ENCODE measurements at regions not wholly inside any gene's neighbourhood (a gene's known extent, or its start where the extent isn't known, plus 50 kb on each side); places are given as distances from the start of the nearest gene placed in this dataset.
"Not testable (repeated sequence)": the region's sequence is repeated elsewhere in the genome, so short reads cannot be mapped to it uniquely, and the experiment has no call there.

DNA sequence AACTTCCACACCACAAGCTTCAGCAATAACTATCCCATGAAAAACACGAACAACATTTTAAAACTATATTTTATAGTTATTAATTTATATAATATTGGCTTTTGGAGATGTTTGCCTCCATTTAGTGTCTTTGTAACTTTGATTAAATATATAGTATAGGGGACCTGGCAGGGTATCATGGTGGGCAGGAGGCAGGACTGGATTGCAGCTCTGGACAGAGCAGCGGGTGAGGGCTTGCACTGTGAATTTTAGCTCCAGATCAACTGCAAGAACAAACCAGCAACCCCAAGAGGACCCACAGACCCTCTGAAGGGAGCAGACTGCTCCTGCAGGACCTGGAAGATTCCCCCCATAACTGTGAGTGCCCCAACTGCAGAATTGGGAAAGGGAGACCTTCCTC is 777.9 kb downstream of the KCNJ2 start:
- CTCF ChIA-PET, result interaction anchor here (1.1 kb wide), 1 partner anchor 180 kb away, joined by 3 read pairs; no protein-coding TSS in a partner anchor
- POLR2A ChIA-PET, result no interaction called here
- Histone ChIP-seq H3K27me3 (ENCODE audit: control insufficient read depth, insufficient read depth, low read length) (no peaks in the 10 kb centered on the region), H3K9me3 (ENCODE audit: control insufficient read depth, insufficient read depth, low read length) (no peaks in the 10 kb centered on the region), H3K27ac (ENCODE audit: low read depth, low read length) (no peak overlapping the region), H3K4me3 (ENCODE audit: low read depth, low read length) (no peak overlapping the region)
- no peak for DNase-seq (ENCODE audit: low read depth, low spot score)
- TF ChIP-seq CTCF (IDR thresholded peaks at IDR 0.05; ENCODE audit: low read depth, low read length), result no peak

- no peak for DNase-seq (ENCODE audit: low read depth, low spot score)
- ChIA-PET CTCF (no interaction called here), POLR2A (no interaction called here)
- Histone ChIP-seq H3K9me3 (ENCODE audit: control insufficient read depth, insufficient read depth, low read length) (no peaks in the 10 kb centered on the region), H3K27ac (ENCODE audit: low read depth, low read length) (no peak overlapping the region), H3K4me3 (ENCODE audit: low read depth, low read length) (no peak overlapping the region), H3K27me3 (ENCODE audit: control insufficient read depth, insufficient read depth, low read length) (no peaks in the 10 kb centered on the region)
- no peak for TF ChIP-seq CTCF (IDR thresholded peaks at IDR 0.05; ENCODE audit: low read depth, low read length)
Measured at GRCh38 chr17:70947636-70948565, 778.6 kb downstream of the KCNJ2 start.

GRCh38 chr17:70953140-70953539 is 783.8 kb downstream of the KCNJ2 start:
- DNase-seq (ENCODE audit: low read depth, low spot score); H3K9me3 ChIP-seq (ENCODE audit: control insufficient read depth, insufficient read depth, low read length); H3K4me3 ChIP-seq (ENCODE audit: low read depth, low read length); H3K27ac ChIP-seq (ENCODE audit: low read depth, low read length); H3K27me3 ChIP-seq (ENCODE audit: control insufficient read depth, insufficient read depth, low read length); POLR2A ChIA-PET: not testable (repeated sequence)
- CTCF ChIA-PET, result interaction anchor here (0.7 kb wide), 1 partner anchor 285 kb away, joined by 4 read pairs; no protein-coding TSS in a partner anchor

GRCh38 chr17:70955441-70955840 is 786.1 kb downstream of the KCNJ2 start:
- no peaks in the 10 kb centered on the region for H3K9me3 ChIP-seq (ENCODE audit: control insufficient read depth, insufficient read depth, low read length)
- DNase-seq (ENCODE audit: low read depth, low spot score), result no peak
- no peak overlapping the region for H3K27ac ChIP-seq (ENCODE audit: low read depth, low read length)
- no peaks in the 10 kb centered on the region for H3K27me3 ChIP-seq (ENCODE audit: control insufficient read depth, insufficient read depth, low read length)
- CTCF ChIA-PET, result no interaction called here
- TF ChIP-seq CTCF (IDR thresholded peaks at IDR 0.05; ENCODE audit: low read depth, low read length), result no peak
- no peak overlapping the region for H3K4me3 ChIP-seq (ENCODE audit: low read depth, low read length)
- POLR2A ChIA-PET, result no interaction called here

DNA sequence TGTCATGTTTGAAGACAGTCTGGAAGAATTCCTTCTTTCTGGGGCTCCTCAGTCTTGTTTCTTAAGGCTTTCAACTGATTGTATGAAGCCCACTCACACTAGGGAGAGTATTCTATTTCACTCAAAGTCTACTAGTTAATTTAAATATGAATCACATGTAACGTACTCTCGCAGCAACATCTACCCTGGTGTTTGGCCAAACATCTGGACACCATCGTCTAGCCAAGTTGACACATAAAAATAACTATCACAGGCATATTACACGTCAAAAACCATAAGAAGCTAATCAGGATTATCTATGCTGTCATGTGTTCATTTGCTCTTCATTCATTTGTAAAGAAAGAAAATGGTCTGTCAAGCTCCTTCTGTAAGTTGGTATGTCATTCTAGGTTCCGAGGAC is 787.4 kb downstream of the KCNJ2 start:
- DNase-seq (ENCODE audit: low read depth, low spot score), result no peak
- Histone ChIP-seq H3K4me3 (ENCODE audit: low read depth, low read length) (no peak overlapping the region), H3K9me3 (ENCODE audit: control insufficient read depth, insufficient read depth, low read length) (no peaks in the 10 kb centered on the region), H3K27ac (ENCODE audit: low read depth, low read length) (no peak overlapping the region), H3K27me3 (ENCODE audit: control insufficient read depth, insufficient read depth, low read length) (no peaks in the 10 kb centered on the region)
- TF ChIP-seq CTCF (IDR thresholded peaks at IDR 0.05; ENCODE audit: low read depth, low read length), result no peak
- POLR2A ChIA-PET, result no interaction called here
- CTCF ChIA-PET, result no interaction called here

All from AG04450 (cell line).